Heart left ventricle (tissue), 13 donors: ENCODE measurements at regions not wholly inside any gene's neighbourhood (a gene's known extent, or its start where the extent isn't known, plus 50 kb on each side); places are given as distances from the start of the nearest gene placed in this dataset.

Experiments
- POLR2A ChIP-seq, 2 donors: fragments of 450-650 bp; IDR thresholded peaks; one replicate each; pipeline ENCODE4 v1.6.1; 2017; ENCODE audit warnings: antibody characterized with exemption in 2 of 2, mild to moderate bottlenecking in 2 of 2, moderate library complexity in 2 of 2
- TF ChIP-seq, protein P1 (sequence below), 12 donors: fragments of 200-600 bp; sonication (generic) in 4 of 12; IDR thresholded peaks; one replicate each; pipeline versions ENCODE4 v1.5.0 to v1.8.0; 2018 to 2022; ENCODE audit warnings: antibody characterized with exemption in 12 of 12, mild to moderate bottlenecking in 5 of 12
- donor health status: ischemic (EF 13 %, LVEDD 7.1; RV severe dilation, severe dysfunction).
- donor health status: DM: no; HTN: yes; CAD: no.
- donor health status: DM: no; HTN: no; CAD: no.
- donor health status: ischemic (EF 25% LVEDD 6.9; RV normal size, moderate dysfunction).
- donor health status: ischemic (EF 25% LVEDD 5.7; RV mildly dilated, moderate dysfunction).
- donor health status: ischemic (EF 35%, LVEDD 5.7; RV mildly dilated, moderate dysfunction).
- donor health status: nonischemic (EF 11% LVEDD 7.7; RV severe dilation, severe dysfunction).
- donor health status: DM: yes; HTN: yes; CAD: no.
- donor health status: PGD.
- donor health status: ischemic (EF 29% LVEDD 5.4; RV normal size, mild dysfunction).
- donor health status: nonischemic (EF 23%, LVEDD 6.1; RV moderate dilation, normal function).

DNA sequence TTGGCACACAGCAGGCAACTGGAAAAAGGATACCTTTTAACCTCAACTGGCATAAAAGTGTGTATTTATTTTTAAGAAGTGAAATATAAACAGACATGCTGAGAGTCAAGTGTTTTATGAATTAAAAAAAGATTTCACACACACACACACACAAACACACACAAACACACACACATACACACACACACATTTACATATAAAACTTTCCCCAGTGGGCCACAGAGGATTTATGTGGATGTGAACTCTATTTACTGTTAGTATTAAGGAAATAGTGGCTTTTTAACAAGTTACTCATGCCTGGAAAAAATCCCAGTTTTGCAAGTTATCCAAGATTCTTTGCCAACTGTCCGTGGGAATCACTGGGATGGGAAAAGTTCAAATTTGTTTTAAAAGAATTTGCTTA lies 725.9 kb upstream of the NR2F2 start:
- TF ChIP-seq, protein P1, sequence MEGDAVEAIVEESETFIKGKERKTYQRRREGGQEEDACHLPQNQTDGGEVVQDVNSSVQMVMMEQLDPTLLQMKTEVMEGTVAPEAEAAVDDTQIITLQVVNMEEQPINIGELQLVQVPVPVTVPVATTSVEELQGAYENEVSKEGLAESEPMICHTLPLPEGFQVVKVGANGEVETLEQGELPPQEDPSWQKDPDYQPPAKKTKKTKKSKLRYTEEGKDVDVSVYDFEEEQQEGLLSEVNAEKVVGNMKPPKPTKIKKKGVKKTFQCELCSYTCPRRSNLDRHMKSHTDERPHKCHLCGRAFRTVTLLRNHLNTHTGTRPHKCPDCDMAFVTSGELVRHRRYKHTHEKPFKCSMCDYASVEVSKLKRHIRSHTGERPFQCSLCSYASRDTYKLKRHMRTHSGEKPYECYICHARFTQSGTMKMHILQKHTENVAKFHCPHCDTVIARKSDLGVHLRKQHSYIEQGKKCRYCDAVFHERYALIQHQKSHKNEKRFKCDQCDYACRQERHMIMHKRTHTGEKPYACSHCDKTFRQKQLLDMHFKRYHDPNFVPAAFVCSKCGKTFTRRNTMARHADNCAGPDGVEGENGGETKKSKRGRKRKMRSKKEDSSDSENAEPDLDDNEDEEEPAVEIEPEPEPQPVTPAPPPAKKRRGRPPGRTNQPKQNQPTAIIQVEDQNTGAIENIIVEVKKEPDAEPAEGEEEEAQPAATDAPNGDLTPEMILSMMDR (IDR thresholded peaks at IDR 0.05): no peak
- TF ChIP-seq POLR2A (IDR thresholded peaks at IDR 0.05): no peak
